Smooth muscle cell (in vitro differentiated cells): ENCODE measurements at regions not wholly inside any gene's neighbourhood (a gene's known extent, or its start where the extent isn't known, plus 50 kb on each side); places are given as distances from the start of the nearest gene placed in this dataset.

Experiments
- DNase-seq: peaks from one replicate; lab custom pipeline; 2025; ENCODE audit not compliant: unreplicated experiment; lab: John Stamatoyannopoulos, UW
- H2AFZ ChIP-seq: fragments of 200-600 bp; sonication (generic); 2 replicates; pipeline ENCODE4 v1.6.0; 2016; ENCODE audit warnings: antibody characterized with exemption, low read depth, mild to moderate bottlenecking
- H3F3A ChIP-seq: fragments of 200-600 bp; sonication (generic); 2 replicates; pipeline ENCODE4 v1.6.0; 2017; ENCODE audit warnings: antibody characterized with exemption, low read depth
- H3K27ac ChIP-seq: fragments of 200-600 bp; sonication (generic); 2 replicates; pipeline ENCODE4 v1.5.1; 2016; ENCODE audit warnings: low read depth, mild to moderate bottlenecking
- H3K27me3 ChIP-seq: fragments of 200-600 bp; sonication (generic); 2 replicates; pipeline ENCODE4 v1.6.1; 2016; ENCODE audit warnings: low read depth, mild to moderate bottlenecking
- H3K36me3 ChIP-seq: fragments of 200-600 bp; sonication (generic); 2 replicates; pipeline ENCODE4 v1.5.1; 2016; ENCODE audit warnings: low read depth
- H3K4me1 ChIP-seq: fragments of 200-600 bp; sonication (generic); 2 replicates; pipeline ENCODE4 v1.5.1; 2016; ENCODE audit warnings: low read depth
- H3K4me2 ChIP-seq: fragments of 200-600 bp; sonication (generic); 2 replicates; pipeline ENCODE4 v1.6.0; 2016; ENCODE audit warnings: mild to moderate bottlenecking
- H3K4me3 ChIP-seq: fragments of 200-600 bp; sonication (generic); 2 replicates; pipeline ENCODE4 v1.5.1; 2016; ENCODE audit warnings: mild to moderate bottlenecking
- H3K79me2 ChIP-seq: fragments of 200-600 bp; sonication (generic); 2 replicates; pipeline ENCODE4 v1.6.0; 2016; ENCODE audit warnings: low read depth, mild to moderate bottlenecking
- H3K9ac ChIP-seq: fragments of 200-600 bp; sonication (generic); 2 replicates; pipeline ENCODE4 v1.6.0; 2016; ENCODE audit warnings: low read depth
- H3K9me3 ChIP-seq: fragments of 200-600 bp; sonication (generic); replicated peaks from 2 replicates; pipeline ENCODE4 v1.5.1; 2016; ENCODE audit warnings: low read depth
- H4K20me1 ChIP-seq: fragments of 200-600 bp; sonication (generic); 2 replicates; pipeline ENCODE4 v1.6.0; 2016; ENCODE audit warnings: low read depth
- WGBS: methylation state at CpG from one replicate; pipeline ENCODE4 v1.1.7; 2016; ENCODE audit warnings: low lambda C conversion rate; 5-methylcytosine and 5-hydroxymethylcytosine counted together
- TF ChIP-seq, protein P1 (sequence below): fragments of 200-600 bp; sonication (generic); IDR thresholded peaks from 2 replicates; pipeline ENCODE4 v1.5.1; 2017; ENCODE audit warnings: borderline replicate concordance, mild to moderate bottlenecking, antibody characterized with exemption; ENCODE audit not compliant: insufficient read depth, poor library complexity, severe bottlenecking

- Histone ChIP-seq H2AFZ (no peak overlapping the region), H3K4me1 (no peaks in the 10 kb centered on the region), H4K20me1 (no peaks in the 10 kb centered on the region), H3K27me3 (no peaks in the 10 kb centered on the region), H3K79me2 (no peaks in the 10 kb centered on the region), H3K36me3 (no peaks in the 10 kb centered on the region), H3K4me3 (no peak overlapping the region), H3K9me3 (peaks cover 4% of the 10 kb centered on the region), H3K9ac (no peak overlapping the region), H3K27ac (no peak overlapping the region), H3K4me2 (no peak overlapping the region), H3F3A (no peaks in the 10 kb centered on the region)
- TF ChIP-seq, protein P1, sequence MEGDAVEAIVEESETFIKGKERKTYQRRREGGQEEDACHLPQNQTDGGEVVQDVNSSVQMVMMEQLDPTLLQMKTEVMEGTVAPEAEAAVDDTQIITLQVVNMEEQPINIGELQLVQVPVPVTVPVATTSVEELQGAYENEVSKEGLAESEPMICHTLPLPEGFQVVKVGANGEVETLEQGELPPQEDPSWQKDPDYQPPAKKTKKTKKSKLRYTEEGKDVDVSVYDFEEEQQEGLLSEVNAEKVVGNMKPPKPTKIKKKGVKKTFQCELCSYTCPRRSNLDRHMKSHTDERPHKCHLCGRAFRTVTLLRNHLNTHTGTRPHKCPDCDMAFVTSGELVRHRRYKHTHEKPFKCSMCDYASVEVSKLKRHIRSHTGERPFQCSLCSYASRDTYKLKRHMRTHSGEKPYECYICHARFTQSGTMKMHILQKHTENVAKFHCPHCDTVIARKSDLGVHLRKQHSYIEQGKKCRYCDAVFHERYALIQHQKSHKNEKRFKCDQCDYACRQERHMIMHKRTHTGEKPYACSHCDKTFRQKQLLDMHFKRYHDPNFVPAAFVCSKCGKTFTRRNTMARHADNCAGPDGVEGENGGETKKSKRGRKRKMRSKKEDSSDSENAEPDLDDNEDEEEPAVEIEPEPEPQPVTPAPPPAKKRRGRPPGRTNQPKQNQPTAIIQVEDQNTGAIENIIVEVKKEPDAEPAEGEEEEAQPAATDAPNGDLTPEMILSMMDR: no peak
- no peak for DNase-seq
- 82% methylated on average over 1 of the region's 1 CpG for WGBS
Measured at GRCh38 chrX:54615109-54615508, 85.1 kb downstream of the GNL3L start.

- Histone ChIP-seq H3F3A (no peaks in the 10 kb centered on the region), H3K27me3 (no peaks in the 10 kb centered on the region), H3K9ac (no peak overlapping the region), H3K79me2 (no peaks in the 10 kb centered on the region), H2AFZ (no peak overlapping the region), H3K4me2 (no peak overlapping the region), H3K36me3 (no peaks in the 10 kb centered on the region), H3K4me1 (no peaks in the 10 kb centered on the region), H3K9me3 (no peaks in the 10 kb centered on the region), H3K27ac (no peak overlapping the region), H4K20me1 (no peaks in the 10 kb centered on the region), H3K4me3 (no peak overlapping the region)
- TF ChIP-seq, protein P1: no peak
- no peak for DNase-seq
- WGBS: 61% methylated on average over 3 of the region's 3 CpGs
Measured at GRCh38 chrX:54633641-54634040, 103.6 kb downstream of the GNL3L start.

DNA sequence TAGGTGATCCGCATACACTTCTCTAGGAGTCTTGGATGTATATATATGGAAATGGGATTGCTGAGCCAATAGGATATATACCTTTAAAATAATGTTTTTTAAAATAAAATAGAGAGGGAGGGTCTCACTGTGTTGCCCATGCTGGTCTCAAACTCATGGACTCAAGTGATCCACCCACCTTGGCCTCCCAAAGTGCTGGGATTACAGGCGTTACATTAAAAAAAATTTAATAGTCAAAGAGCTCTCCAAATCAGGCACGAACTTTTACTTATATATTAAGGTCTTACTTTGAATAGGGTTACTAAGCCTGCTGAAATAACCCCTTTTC lies 109.0 kb downstream of the GNL3L start:
- Histone ChIP-seq H3K36me3 (no peaks in the 10 kb centered on the region), H3K27ac (peak overlapping the region; percentile 97), H3K9me3 (no peaks in the 10 kb centered on the region), H3F3A (no peaks in the 10 kb centered on the region), H3K4me3 (peak overlapping the region; percentile 62), H3K4me1 (peaks cover 7% of the 10 kb centered on the region), H2AFZ (no peak overlapping the region), H4K20me1 (no peaks in the 10 kb centered on the region), H3K79me2 (no peaks in the 10 kb centered on the region), H3K9ac (peak overlapping the region; percentile 90), H3K4me2 (peak overlapping the region; percentile 67), H3K27me3 (no peaks in the 10 kb centered on the region)
- DNase-seq: no peak
- 54% methylated on average over 3 of the region's 3 CpGs for WGBS
- TF ChIP-seq, protein P1: no peak

DNA sequence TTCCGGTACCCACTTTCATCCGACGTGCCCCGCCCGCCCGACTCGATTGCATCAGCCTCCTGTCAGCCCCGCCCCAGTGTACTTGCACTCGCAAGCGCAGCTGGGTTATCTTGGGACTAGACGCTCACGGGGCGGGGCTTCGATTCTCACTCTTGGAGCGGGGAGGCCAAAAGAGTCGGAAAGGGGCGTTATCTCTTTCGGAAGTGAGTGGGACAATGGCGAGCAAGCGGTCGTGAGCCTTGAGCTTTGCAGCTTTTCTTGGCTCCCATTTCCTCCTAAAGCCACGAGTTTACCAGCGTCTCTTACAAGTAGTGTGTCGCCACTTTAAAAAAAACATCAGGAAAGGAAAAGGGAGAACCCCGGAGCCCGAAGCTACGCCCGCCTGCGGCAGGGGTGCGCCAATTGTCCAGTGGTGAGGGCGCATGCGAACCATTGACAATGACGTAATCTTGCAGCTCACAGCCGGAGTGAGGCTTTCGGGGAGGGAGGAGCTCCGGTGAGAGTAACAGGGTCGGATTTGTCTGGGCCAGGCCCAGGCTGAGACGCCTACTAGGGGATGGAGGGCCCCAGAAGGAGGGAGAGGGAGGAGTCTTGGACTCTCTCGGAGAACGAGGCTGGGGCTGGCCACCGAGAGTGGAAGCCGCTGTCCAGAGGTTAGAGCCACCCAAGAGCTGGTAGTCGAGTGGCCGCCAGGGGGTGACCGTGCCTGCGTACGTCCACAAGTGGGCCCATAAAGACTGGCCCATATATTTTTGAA lies 109.5 kb downstream of the GNL3L start:
- 46% methylated on average over 47 of the region's 47 CpGs for WGBS
- Histone ChIP-seq H3K36me3 (no peaks in the 10 kb centered on the region), H3K9ac (peak overlapping the region; percentile 90), H3K9me3 (no peaks in the 10 kb centered on the region), H3K4me3 (peak overlapping the region; percentile 62), H3K27me3 (no peaks in the 10 kb centered on the region), H3K79me2 (no peaks in the 10 kb centered on the region), H4K20me1 (no peaks in the 10 kb centered on the region), H3K27ac (peak overlapping the region; percentile 97), H3K4me1 (peaks cover 7% of the 10 kb centered on the region), H3F3A (no peaks in the 10 kb centered on the region), H2AFZ (no peak overlapping the region), H3K4me2 (peak overlapping the region; percentile 77)
- DNase-seq: peak; percentile 77
- TF ChIP-seq, protein P1: peak; percentile 53
